Stimulated activated CD8-positive, alpha-beta memory T cell treated with anti-CD3 and anti-CD28 coated beads, Interleukin-4, amount 100 ng/mL, for 24 hours (primary cell): ENCODE measurements at regions not wholly inside any gene's neighbourhood (a gene's known extent, or its start where the extent isn't known, plus 50 kb on each side); places are given as distances from the start of the nearest gene placed in this dataset.

Source experiments
- DNase-seq: peaks from one replicate; pipeline ENCODE4 v3.0.0-alpha.2; 2020; ENCODE audit warnings: low read depth

DNA sequence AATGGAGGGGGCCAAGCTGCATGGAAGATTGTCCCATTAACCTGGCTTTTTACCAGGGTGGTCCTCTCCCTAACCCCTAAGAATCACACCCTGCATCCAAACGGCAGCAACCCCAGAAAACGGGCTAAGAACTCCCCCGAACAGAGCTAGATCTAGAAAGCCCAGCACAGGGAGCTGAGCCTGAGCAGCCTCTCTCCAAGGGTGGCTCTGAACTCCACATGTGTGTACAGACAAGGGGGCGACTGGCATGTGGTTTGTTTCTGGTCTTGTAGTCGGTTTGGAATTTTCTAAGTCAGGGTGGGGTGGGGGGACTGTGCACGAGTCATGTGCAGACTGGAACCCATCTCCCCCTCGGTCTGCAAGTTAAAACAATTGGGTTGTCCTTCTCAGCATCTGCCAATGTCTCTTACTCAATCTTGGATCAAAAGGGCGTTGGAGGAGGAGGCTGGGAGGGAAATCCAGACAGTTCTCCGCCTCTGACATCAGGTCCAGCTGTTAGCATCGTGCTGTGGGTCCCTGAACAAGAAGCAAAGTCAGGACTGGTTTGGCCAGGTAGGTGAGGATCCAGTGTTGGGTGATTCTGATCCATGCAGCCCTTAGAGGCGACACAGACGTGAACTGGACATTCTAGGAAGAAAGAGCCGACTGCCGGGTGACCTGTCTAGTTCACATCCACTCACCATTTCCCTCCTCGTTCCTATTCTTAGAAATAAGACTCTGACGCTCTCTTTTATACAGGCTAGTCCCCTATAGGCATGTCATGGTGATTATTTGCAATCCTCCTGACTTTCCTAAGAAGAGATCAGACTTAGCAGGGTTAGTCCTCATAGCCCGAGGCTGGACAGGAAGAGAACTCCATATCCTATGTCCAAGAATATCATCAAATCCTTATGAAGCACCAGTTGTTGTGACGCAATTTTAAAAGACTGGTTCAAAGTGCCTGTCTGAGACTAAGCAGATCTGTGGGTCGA lies 381.8 kb downstream of the SOX9 start:
- DNase-seq: no peak

DNA sequence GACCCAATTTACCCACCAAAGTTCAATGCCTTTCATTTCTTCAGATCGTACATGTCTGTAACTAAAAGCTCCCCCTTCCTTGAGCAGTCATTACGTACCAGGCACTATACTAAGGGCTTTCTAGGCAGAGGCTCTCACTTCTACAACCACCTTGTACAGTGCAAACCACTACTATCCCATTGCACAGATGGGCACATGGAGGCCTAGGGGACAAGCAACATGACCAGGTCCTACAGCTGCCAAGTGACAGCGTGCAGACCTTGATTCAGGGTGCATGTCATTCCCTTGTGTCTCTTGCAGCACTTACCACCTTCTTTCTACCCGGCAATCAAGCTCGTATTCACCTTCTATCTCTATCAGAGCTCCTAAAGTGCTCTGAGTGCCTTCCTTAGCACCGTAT lies 382.7 kb downstream of the SOX9 start:
- DNase-seq: no peak

DNA sequence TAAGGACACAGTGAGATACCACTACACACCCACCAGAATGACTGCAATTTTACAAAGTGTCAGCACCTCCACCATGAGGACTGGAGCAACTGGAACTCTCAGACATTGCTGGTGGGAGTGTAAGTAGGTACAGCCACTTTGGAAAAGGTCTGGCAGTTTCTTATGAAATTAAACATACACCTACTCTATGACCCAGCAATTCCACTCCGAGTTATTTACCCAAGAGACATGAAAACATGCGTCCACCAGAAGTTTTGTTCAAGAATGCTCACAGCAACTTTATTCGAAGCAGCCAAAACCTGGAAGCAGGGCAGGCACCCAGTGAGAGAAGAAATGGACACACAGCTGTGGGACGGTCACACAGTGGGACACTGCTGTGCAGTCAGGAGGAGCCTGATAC lies 384.0 kb downstream of the SOX9 start:
- DNase-seq: no peak

DNA sequence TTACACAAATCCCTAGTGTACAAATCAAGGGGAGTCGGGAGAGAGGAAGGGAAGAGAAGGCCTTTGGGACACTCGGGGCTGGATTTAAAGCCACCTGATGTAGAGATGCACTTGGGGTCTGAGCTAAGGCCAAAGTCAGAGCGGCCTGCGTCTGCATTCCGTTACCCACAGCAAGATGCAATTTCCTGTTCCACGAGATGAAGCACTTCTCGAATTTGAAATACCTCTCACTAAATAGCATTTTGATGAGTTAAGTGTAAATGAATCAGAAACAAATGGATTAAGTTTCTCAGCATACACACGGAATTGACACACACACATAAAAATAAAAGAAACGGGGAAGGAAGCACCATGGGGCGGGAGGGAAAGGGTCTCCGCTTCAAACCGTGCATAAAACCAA lies 386.0 kb downstream of the SOX9 start:
- no peak for DNase-seq

DNA sequence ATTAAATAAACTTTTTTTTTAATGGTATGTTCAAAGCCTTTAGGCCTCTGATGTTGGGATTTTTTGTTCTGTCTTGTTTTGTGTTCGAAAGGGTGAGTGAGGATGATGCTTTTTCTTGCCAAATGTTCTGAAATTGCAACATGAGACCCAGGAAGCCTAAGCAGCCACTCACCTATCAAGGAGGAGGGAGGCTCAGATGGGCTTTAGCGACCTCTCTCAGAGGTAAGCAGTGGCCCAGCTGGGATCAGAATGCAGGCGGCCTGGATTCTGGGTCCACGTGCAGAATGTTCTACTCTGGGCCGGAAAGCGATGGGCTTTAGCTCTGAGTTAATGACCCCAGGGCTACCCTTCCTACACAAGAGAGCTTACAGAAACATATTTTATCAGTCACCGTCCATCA lies 386.6 kb downstream of the SOX9 start:
- no peak for DNase-seq

DNA sequence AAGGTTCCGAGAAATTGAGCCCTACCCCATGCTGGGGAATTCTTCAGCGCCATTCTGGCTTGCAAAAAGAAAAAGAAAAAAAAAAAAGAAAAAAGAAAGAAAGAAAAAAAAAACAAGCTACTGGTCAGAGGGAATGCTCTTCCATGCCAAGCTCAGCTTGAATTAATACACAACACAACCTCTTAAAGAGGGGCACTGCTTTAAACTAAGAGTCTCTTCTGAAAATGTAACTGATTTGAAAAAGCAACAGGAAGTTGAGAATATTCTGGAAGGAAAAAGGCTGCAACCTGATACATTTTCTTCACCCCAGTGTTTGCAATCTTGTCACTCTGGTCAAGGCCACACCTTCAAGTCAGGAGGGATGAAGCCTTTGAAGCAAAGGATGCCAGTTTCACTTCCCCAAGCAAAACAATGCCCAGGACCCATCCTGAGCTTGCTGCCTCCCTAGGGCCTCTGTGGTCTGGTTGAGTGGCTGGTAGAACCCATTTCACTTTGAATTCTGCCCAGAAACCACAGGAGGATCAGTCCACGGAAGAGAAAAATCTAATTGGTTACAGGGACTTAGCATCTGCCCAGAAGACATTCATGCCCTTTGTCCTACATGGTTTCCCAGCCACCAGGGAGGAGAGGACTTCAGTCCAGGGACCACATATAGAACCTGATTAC lies 389.7 kb downstream of the SOX9 start:
- DNase-seq: no peak

DNA sequence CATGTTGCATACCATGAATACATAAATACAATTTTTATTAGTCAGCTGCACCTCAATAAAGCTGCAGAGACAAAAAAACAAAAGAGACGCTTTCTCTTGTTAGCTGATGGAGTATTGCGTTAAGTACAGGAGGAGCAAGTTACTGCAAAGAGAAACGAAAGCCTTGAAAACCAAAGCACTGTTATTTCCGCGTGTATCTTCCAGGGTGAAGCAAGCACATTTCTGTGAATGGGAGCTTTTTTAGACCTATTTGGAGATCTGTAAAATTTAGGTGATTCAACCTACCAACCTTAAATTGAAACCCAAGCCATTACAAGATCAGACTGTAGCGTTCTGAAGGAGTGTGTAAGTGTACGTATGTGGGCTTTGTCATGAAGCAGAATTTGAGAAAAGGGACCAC lies 390.4 kb downstream of the SOX9 start:
- DNase-seq: no peak

DNA sequence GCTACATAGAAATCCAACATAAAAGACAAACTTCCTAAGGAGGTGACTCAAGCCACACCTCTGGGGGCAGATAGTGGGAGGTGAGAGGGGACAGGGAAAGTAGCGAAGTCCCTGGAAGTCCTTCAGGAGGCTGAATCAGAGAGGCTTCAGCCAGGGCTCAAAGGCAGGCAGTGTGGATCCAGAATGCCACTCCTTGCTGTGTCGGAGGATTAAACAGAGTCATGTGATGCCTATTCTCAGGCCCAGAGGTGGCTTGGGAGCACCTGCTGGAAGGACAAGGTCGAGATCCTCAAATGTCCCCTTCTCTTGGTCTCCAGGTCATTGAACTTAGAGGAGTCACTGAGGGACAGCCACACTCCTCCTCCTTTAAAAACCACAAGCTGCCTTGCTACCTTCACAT lies 391.1 kb downstream of the SOX9 start:
- DNase-seq: no peak

DNA sequence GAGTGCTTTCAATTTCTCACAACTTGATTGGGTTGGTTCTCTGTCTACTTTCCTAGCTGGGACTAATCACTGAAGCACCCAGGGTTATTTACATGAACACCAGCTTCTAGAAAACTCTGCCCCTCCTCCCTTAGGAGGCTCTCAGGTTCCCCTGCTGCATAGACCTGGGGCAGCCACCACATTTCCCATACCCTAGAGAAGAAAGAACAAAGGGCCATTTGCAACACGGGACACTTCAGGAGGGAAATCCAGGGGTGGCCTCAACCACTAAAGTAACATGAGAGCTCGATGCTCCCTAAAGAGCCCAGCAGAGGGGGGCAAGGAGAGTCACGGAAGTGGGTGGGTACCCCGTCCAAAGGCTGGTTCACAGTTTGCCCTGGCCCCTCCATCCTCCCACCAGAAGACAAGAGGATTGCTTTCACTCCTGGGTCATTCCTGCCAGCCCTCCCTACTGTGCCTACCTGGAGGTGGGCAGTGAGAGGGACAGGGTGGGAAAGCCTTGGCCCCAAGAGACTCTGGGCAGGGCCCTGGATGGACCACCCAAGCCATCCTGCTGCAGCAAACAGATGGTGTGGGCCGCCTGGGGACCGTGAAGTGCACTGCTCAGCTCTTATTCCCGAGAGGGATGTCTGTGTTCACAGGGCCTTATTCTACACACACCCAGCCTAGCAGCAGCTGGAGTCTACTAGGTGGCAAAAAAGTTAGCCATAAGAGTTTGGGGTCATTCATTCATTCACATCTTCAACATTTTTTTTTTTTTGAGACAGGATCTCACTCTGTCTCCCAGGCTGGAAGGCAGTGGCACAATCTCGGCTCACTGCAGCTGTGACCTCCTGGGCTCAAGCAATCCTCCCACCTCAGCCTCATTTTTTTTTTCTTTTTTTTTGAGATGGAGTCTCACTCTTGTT lies 392.1 kb downstream of the SOX9 start:
- no peak for DNase-seq

DNA sequence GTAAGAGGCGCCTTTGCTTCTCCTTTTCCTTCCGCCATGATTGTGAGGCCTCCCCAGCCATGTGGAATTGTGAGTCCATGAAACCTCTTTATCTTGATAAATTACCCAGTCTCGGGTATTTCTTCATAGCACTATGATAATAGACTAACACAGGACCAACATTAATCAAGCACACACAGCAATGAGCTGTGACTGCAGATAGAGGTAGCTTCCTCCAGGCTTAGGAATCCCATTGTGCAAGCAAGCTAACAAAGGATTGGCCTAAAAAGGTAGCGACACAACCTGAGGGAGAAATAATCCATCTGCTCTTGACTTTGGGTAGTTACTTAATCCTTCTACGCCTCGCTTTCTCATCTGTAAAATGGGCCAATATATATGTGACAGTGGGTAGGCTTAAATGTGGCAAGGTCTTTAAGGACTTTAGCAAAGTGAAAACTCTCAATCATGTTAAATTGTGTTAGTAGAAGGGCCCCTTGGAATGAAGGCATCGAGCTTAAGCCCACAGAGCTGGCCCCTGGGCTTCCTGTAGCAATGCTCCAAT lies 393.6 kb downstream of the SOX9 start:
- DNase-seq: no peak

DNA sequence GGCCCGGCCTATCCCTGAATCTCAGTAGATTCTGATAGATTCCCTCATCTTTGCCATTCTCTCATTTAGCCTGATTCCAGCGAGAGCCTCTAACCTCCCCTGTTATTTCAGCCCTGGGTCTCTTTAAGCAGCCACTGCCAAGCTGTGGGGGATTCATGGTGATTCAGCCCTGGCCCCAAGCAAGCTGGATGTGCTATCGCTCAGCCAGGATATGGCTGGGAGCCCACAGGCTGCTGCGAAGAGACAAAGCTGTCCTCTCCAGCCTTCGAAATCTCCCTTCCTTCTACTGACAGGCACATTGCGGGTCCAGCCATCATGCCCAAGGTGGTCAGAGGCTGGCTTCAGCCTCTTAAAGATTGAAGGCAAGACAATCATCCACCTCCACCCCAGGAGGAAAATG lies 394.1 kb downstream of the SOX9 start:
- no peak for DNase-seq

DNA sequence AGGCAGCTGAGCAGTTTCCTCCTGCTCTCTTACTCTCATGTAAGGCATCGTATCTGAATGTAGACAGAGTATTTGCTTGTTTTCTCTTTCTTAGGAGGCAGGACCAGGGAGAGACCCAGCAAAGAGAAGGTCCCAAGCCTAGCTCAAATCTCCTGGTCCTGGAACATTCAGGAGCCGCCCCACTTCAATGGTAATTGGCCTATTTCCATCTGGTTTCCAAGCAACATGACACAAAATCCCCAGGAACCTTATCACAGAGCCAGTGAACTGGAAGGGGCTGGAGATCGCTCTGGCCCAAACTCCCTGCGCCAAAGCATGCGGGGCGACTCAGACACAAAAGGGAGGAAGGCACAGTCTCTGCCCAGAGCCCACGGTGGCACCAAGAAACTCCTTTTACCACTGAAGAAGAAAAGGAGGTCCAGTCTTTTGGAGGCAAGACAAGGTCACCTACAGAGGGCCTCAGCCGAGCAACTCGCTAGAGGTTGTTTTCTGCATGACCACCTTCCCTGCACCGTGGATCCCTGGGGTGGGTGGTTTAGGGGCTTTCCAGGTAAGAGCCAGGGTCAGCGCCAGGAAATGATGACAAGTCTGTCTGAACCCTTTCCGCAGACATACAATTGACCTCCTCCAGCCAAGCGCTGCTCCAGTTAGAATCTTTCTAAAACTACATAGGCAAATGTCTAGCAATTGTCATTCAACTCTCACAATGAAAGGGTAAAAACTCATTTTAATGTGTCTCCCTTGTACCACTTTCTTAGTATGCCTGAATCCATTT lies 394.7 kb downstream of the SOX9 start:
- no peak for DNase-seq

DNA sequence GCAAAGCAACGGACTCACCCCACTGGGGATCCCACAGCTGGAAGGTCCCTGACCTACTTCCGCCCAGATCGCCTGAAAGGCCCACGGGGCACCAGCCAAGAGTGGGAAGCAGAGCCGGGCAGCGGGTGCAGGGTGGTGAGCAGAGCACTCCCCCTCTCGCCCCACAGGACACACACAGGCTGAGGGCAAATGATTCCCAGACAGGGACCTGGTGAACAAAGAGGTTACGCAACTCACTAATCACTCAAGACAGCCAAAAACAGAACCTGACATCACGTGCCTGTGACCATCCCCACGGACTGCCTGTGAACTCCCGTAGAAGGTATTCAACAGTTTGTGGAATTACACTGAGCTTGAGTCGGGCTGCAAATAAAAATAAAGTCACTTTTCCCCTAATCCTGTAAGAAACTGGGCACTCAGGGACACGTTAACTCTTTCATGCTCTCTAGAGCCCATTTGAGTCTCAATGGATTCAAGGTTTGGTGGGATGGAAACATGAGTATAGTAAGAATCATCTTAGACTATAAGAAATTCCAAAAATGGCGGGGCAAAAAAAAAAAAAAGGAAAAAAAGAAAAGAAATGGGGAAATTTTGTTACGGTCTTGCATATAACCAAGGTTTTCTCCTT lies 396.1 kb downstream of the SOX9 start:
- DNase-seq: no peak

DNA sequence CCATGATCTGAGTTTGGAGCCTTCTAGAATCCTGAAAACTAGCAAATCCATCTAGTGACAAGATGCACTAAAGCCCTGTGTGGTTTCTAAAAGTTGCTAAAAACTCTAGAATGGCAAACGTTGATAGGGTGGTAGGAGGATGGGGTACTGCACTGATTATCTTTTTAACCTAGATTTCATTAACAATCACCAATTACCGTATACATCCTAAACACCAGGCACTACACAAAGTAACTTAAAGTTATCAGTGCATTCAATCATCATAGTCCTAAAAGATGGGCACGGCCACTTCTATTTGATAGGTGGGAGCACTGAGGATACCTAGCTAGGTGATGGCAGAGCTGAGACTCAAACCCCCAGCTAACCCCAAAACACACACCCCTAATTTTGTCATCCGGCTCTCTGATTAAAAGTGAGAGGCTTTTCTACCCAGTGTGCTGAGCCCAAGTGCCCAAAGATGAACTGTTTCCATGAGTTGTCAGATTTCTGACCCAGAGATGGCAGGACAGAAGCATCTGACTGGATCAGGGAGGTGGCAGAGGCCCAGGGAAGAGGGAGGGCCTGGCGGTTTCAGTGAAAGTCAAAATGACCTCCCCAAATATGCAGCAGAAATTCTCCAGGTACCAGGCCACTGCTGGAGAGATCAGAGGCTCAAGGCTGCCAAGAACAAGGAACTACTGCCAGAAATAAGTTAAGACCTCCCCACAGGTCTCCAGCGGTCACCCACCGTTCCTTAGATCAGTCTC lies 396.8 kb downstream of the SOX9 start:
- DNase-seq: no peak

DNA sequence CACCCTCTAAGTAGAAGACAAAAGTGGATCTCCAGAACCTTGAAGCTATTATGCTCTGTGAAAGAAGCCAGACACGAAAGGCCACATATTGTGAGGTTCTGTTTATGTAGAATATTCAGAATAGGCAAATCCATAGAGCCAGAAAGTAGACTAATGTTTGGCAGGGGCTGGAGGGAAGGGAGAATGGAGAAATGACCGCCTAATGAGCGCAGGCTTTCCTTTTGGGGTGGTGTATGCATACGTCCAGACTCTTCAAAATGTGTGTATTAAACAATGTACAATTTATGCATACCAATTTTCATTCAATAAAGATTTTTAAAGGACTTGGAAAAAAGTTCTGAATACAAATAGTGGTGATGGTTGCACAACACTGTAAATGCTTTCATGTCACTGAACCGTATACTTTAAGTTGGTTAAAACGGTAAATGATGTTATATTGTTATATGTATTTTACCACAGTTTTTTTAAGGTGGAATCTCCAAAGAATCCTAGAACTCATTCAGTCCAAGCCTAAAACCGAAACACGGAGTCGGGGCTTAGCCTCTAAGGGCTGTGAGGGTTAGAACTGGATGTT lies 397.4 kb downstream of the SOX9 start:
- no peak for DNase-seq

DNA sequence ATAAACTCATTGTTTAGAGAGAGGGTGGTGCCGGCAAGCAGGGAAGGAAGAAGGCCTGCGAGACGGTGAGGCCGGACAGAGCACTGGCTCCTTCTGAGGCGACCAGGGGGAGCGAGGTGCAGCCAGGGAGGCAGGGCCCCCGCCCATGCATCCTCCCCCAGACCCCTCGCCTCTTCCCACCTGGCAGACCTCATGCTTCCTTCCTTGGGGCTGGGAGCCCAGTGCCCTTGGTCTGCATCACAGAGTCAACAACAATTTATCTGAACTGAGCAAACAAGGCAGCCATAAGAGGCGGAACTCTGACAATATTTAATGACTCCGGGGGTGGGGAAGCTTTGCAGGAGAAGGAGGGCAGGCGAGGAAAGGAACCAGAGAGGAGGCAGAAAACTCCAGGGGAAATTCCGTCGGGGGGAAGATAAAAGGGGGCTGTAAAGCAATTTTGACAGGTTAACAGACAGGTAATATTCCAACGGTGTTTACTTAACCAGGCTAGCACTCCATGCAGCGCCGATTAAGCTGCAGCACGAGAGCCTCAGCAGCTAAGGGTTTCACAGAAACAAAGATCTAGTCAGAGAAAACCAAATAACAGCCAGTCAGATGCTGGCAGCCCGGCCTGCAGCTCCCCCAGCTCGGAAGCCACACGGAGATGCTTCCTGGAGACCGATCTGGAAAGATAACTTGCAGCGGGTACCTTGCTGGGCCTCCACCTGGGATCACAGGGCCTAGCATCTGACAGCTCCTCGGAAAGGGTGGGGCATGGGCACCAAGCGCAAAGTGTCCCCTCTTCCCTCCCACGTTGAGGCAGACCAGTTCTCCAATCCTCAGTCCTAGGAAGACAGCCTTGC lies 398.2 kb downstream of the SOX9 start:
- DNase-seq: no peak

DNA sequence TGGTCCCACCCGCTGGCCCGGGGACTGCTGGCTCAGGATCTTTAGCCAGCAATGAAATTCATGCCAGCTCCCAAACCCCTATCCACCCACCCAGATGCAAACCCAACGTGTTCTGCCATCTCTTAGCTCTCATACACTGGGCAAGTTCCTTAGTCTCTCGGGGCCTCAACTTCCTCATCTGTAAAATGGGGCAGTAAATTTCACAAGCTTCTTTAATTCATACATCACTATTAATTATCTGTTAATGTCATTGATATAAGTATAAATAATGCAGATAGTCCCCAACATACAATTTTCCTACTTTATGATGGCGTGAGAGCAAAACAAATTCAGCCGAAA lies 398.7 kb downstream of the SOX9 start:
- no peak for DNase-seq

DNA sequence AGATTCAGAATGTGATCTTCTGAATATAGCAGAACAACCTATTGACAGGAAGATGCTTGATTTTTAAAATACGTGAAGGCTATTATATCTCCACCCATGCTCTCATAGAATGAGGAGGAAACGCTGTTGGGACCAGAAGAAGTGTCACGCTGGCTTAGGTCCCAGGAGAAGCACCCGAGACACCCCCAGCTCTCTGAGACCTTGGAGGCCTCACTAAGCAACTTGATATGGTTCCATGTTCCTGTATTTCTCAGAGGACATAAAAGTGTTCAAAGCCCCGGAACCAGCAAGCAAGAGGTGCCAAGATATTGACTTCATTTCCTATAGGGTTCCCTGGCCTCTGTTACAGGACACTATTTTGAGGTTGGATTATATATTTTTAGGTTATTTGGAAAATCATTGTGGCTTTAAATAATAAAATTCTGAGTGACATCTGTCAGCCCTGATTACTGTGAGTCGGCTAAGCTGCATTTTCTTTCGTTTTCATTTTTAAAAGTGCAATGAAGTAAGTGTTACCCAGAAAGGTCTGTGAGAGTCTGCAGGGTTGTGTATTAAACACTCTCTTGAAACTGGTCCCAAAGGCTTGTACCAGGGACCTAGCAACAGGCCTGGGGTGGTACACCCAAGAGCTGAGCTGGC lies 400.0 kb downstream of the SOX9 start:
- no peak for DNase-seq

DNA sequence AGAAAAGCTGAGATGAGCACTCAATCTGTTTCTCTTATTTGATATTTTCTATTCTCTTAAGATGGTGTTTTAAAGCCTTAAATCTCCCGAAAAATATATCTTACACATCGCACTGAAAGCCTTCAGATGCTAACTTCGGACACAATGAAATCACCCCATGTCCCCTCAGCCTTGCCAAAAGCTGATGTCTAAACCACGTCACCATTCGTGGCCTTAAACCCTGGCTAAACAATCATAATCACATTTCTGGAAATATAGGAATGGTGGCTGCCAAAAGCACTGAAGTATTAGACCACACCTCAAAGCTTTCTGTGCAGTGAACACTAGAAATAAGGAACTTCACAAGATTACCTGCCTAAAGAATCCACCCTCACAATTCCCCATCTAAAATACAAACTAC lies 402.7 kb downstream of the SOX9 start:
- DNase-seq: no peak
